Activated T-helper 2 cell treated with anti-CD3 and anti-CD28 coated beads, Interferon-gamma antibody, Interleukin-2, Interleukin-4, amounts not matched to agents 10 μg/mL and 5 μg/mL and 100 μg/mL, durations not matched to agents 14 hours and 24 hours and 36 hours (primary cell): ENCODE measurements at regions not wholly inside any gene's neighbourhood (a gene's known extent, or its start where the extent isn't known, plus 50 kb on each side); places are given as distances from the start of the nearest gene placed in this dataset.

Experiments
- DNase-seq: peaks from one replicate; pipeline ENCODE4 v3.0.0; 2021; ENCODE audit warnings: low spot score
- H3K27ac Mint-ChIP-seq: one replicate; pipeline ENCODE4 v1.8.0; 2021; ENCODE audit warnings: mixed read lengths
- H3K27me3 Mint-ChIP-seq: one replicate; pipeline ENCODE4 v1.8.0; 2021; ENCODE audit warnings: low read depth, mixed read lengths
- H3K36me3 Mint-ChIP-seq: one replicate; pipeline ENCODE4 v1.8.0; 2021; ENCODE audit warnings: low read depth, mixed read lengths
- H3K4me1 Mint-ChIP-seq: one replicate; pipeline ENCODE4 v1.8.0; 2021; ENCODE audit warnings: low read depth, mixed read lengths
- H3K4me3 Mint-ChIP-seq: one replicate; pipeline ENCODE4 v1.8.0; 2021; ENCODE audit warnings: low read depth, mild to moderate bottlenecking, moderate library complexity, mixed read lengths
- H3K9me3 Mint-ChIP-seq: one replicate; pipeline ENCODE4 v1.8.0; 2021; ENCODE audit warnings: mixed read lengths
- intact Hi-C: fragments of 100-400 bp; cut with micrococcal nuclease; formaldehyde crosslinking; loops from one replicate; pipeline ENCODE4 v1.15.1; 2023

GRCh38 chr6:26195376-26195923 lies 108.2 kb downstream of the HFE start:
- DNase-seq: peak; percentile 80
- Mint-ChIP-seq H3K4me3 (peak overlapping the region; percentile 97), H3K27me3 (no peaks in the 10 kb centered on the region), H3K4me1 (peaks cover 37% of the 10 kb centered on the region), H3K27ac (peak overlapping the region; percentile 97), H3K9me3 (no peaks in the 10 kb centered on the region), H3K36me3 (peaks cover 6% of the 10 kb centered on the region)
- intact Hi-C loops: loop anchor here (5.0 to 10.0 kb wide), 2 partner anchors 937 to 1639 kb away; a partner anchor contains a TSS

GRCh38 chr6:26195924-26196845 lies 109.0 kb downstream of the HFE start:
- Mint-ChIP-seq H3K4me3 (peak overlapping the region; percentile 97), H3K9me3 (no peaks in the 10 kb centered on the region), H3K27me3 (no peaks in the 10 kb centered on the region), H3K4me1 (peaks cover 40% of the 10 kb centered on the region), H3K27ac (peak overlapping the region; percentile 97), H3K36me3 (peaks cover 6% of the 10 kb centered on the region)
- intact Hi-C loops: loop anchor here (2.0 to 10.0 kb wide), 3 partner anchors 37 to 1639 kb away; a partner anchor contains a TSS
- peak; percentile 55 for DNase-seq

- Mint-ChIP-seq H3K9me3 (no peaks in the 10 kb centered on the region), H3K36me3 (peaks cover 6% of the 10 kb centered on the region), H3K4me1 (peaks cover 43% of the 10 kb centered on the region), H3K27ac (peak overlapping the region; percentile 97), H3K4me3 (peak overlapping the region; percentile 97), H3K27me3 (no peaks in the 10 kb centered on the region)
- intact Hi-C loops: loop anchor here (1.0 to 10.0 kb wide), 4 partner anchors 22 to 1638 kb away; a partner anchor contains a TSS
- DNase-seq: peak; percentile 84
Observed at GRCh38 chr6:26196846-26197635, 109.8 kb downstream of the HFE start.

- no peak for DNase-seq
- Mint-ChIP-seq H3K36me3 (peaks cover 6% of the 10 kb centered on the region), H3K9me3 (no peaks in the 10 kb centered on the region), H3K4me1 (peaks cover 43% of the 10 kb centered on the region), H3K4me3 (peak overlapping the region; percentile 97), H3K27me3 (no peaks in the 10 kb centered on the region), H3K27ac (peak overlapping the region; percentile 97)
- intact Hi-C loops: loop anchor here (1.0 to 10.0 kb wide), 4 partner anchors 22 to 1637 kb away; a partner anchor contains a TSS
Observed at GRCh38 chr6:26197636-26197932, 110.4 kb downstream of the HFE start.

- Mint-ChIP-seq H3K36me3 (peaks cover 6% of the 10 kb centered on the region), H3K27ac (peak overlapping the region; percentile 97), H3K27me3 (no peaks in the 10 kb centered on the region), H3K4me3 (peak overlapping the region; percentile 97), H3K9me3 (no peaks in the 10 kb centered on the region), H3K4me1 (peaks cover 45% of the 10 kb centered on the region)
- intact Hi-C loops: loop anchor here (1.0 to 10.0 kb wide), 6 partner anchors 23 to 1637 kb away; a partner anchor contains a TSS
- DNase-seq: peak; percentile 59
Observed at GRCh38 chr6:26197933-26198721, 110.9 kb downstream of the HFE start.

GRCh38 chr6:26198722-26199056 lies 111.5 kb downstream of the HFE start:
- Mint-ChIP-seq H3K4me1 (peaks cover 42% of the 10 kb centered on the region), H3K9me3 (no peaks in the 10 kb centered on the region), H3K27ac (peak overlapping the region; percentile 97), H3K27me3 (no peaks in the 10 kb centered on the region), H3K36me3 (peaks cover 6% of the 10 kb centered on the region), H3K4me3 (peak overlapping the region; percentile 97)
- intact Hi-C loops: loop anchor here (1.0 to 10.0 kb wide), 8 partner anchors 10 to 1636 kb away; a partner anchor contains a TSS
- DNase-seq: peak; percentile 79

GRCh38 chr6:26199057-26199772 lies 112.0 kb downstream of the HFE start:
- Mint-ChIP-seq H3K36me3 (peaks cover 6% of the 10 kb centered on the region), H3K9me3 (no peaks in the 10 kb centered on the region), H3K27me3 (no peaks in the 10 kb centered on the region), H3K4me3 (peak overlapping the region; percentile 97), H3K27ac (peak overlapping the region; percentile 97), H3K4me1 (peaks cover 46% of the 10 kb centered on the region)
- intact Hi-C loops: loop anchor here (1.0 to 10.0 kb wide), 8 partner anchors 11 to 1636 kb away; a partner anchor contains a TSS
- DNase-seq: peak; percentile 82

- Mint-ChIP-seq H3K27ac (peak overlapping the region; percentile 97), H3K9me3 (no peaks in the 10 kb centered on the region), H3K36me3 (peaks cover 6% of the 10 kb centered on the region), H3K4me1 (peaks cover 43% of the 10 kb centered on the region), H3K4me3 (peak overlapping the region; percentile 97), H3K27me3 (no peaks in the 10 kb centered on the region)
- intact Hi-C loops: loop anchor here (1.0 to 10.0 kb wide), 8 partner anchors 12 to 1635 kb away; a partner anchor contains a TSS
- no peak for DNase-seq
Observed at GRCh38 chr6:26199773-26200764, 112.8 kb downstream of the HFE start.

- Mint-ChIP-seq H3K4me1 (peaks cover 35% of the 10 kb centered on the region), H3K4me3 (peak overlapping the region; percentile 69), H3K36me3 (no peaks in the 10 kb centered on the region), H3K27me3 (no peaks in the 10 kb centered on the region), H3K27ac (peak overlapping the region; percentile 83), H3K9me3 (no peaks in the 10 kb centered on the region)
- DNase-seq: no peak
- intact Hi-C loops: no loop called here
Observed at GRCh38 chr6:26200918-26201721, 113.9 kb downstream of the HFE start.

- DNase-seq: no peak
- Mint-ChIP-seq H3K9me3 (no peaks in the 10 kb centered on the region), H3K4me1 (peaks cover 35% of the 10 kb centered on the region), H3K27me3 (no peaks in the 10 kb centered on the region), H3K4me3 (no peak overlapping the region), H3K36me3 (no peaks in the 10 kb centered on the region), H3K27ac (peak overlapping the region; percentile 13)
- intact Hi-C loops: no loop called here
Observed at GRCh38 chr6:26202201-26202611, 115.0 kb downstream of the HFE start.
